H9 (cell line): ENCODE measurements at regions not wholly inside any gene's neighbourhood (a gene's known extent, or its start where the extent isn't known, plus 50 kb on each side); places are given as distances from the start of the nearest gene placed in this dataset.

Experiments used
- DNase-seq: peaks from one replicate; pipeline ENCODE4 v3.0.0-alpha.2; 2017
- H2AFZ ChIP-seq: one replicate; pipeline ENCODE4 v1.6.1; 2013; ENCODE audit warnings: mild to moderate bottlenecking, low read length, control low read depth, moderate library complexity
- H2AK5ac ChIP-seq: 2 replicates; pipeline ENCODE4 v1.6.1; 2013; ENCODE audit warnings: low read length, control low read depth, mixed read lengths; ENCODE audit not compliant: insufficient read length
- H2BK120ac ChIP-seq: one replicate; pipeline ENCODE4 v1.6.1; 2013; ENCODE audit warnings: low read depth, mild to moderate bottlenecking, low read length, control low read depth, inconsistent platforms; ENCODE audit not compliant: poor library complexity, severe bottlenecking
- H2BK12ac ChIP-seq: 2 replicates; pipeline ENCODE4 v1.6.1; 2013; ENCODE audit warnings: low read length, control low read depth, mixed read lengths, low read depth; ENCODE audit not compliant: insufficient read length
- H2BK15ac ChIP-seq: 2 replicates; pipeline ENCODE4 v1.6.1; 2013; ENCODE audit warnings: low read depth, low read length, control low read depth
- H2BK20ac ChIP-seq: one replicate; pipeline ENCODE4 v1.6.1; 2013; ENCODE audit warnings: low read depth, mild to moderate bottlenecking, low read length, control low read depth, inconsistent platforms; ENCODE audit not compliant: poor library complexity, severe bottlenecking
- H2BK5ac ChIP-seq: 2 replicates; pipeline ENCODE4 v1.6.1; 2013; ENCODE audit warnings: low read length, control low read depth, mixed read lengths; ENCODE audit not compliant: insufficient read length
- H3K14ac ChIP-seq: 2 replicates; pipeline ENCODE4 v1.6.1; 2013; ENCODE audit warnings: low read length, control low read depth; ENCODE audit not compliant: insufficient read depth
- H3K18ac ChIP-seq: 2 replicates; pipeline ENCODE4 v1.6.1; 2013; ENCODE audit warnings: low read depth, mild to moderate bottlenecking, mixed read lengths, low read length, control low read depth; ENCODE audit not compliant: insufficient read length
- H3K23ac ChIP-seq: 2 replicates; pipeline ENCODE4 v1.6.1; 2013; ENCODE audit warnings: low read length, control low read depth, mixed read lengths, low read depth; ENCODE audit not compliant: insufficient read length
- H3K23me2 ChIP-seq: 2 replicates; pipeline ENCODE4 v1.6.1; 2013; ENCODE audit warnings: low read depth, mild to moderate bottlenecking, mixed read lengths, low read length, control low read depth; ENCODE audit not compliant: insufficient read length, poor library complexity, severe bottlenecking
- H3K27ac ChIP-seq: 2 replicates; pipeline ENCODE4 v1.5.1; 2013; ENCODE audit warnings: low read length, control low read depth, mixed read lengths, low read depth; ENCODE audit not compliant: insufficient read length
- H3K27me3 ChIP-seq: 2 replicates; pipeline ENCODE4 v1.6.1; 2013; ENCODE audit warnings: low read length, control low read depth, inconsistent platforms; ENCODE audit not compliant: insufficient read depth
- H3K4ac ChIP-seq: 2 replicates; pipeline ENCODE4 v1.6.1; 2013; ENCODE audit warnings: low read depth, mild to moderate bottlenecking, control low read depth, inconsistent platforms, low read length, moderate library complexity
- H3K4me1 ChIP-seq: 2 replicates; pipeline ENCODE4 v1.6.1; 2013; ENCODE audit warnings: low read length, control low read depth, inconsistent platforms; ENCODE audit not compliant: insufficient read depth
- H3K4me2 ChIP-seq: 2 replicates; pipeline ENCODE4 v1.6.1; 2013; ENCODE audit warnings: low read length, control low read depth, mixed read lengths; ENCODE audit not compliant: insufficient read length, insufficient read depth
- H3K56ac ChIP-seq: 2 replicates; pipeline ENCODE4 v1.6.1; 2013; ENCODE audit warnings: low read depth, mild to moderate bottlenecking, mixed read lengths, low read length, control low read depth; ENCODE audit not compliant: insufficient read length
- H3K79me1 ChIP-seq: 2 replicates; pipeline ENCODE4 v1.6.1; 2013; ENCODE audit warnings: low read depth, mild to moderate bottlenecking, moderate library complexity, low read length, control low read depth, inconsistent platforms; ENCODE audit not compliant: insufficient read depth, poor library complexity, severe bottlenecking
- H3K79me2 ChIP-seq: 2 replicates; pipeline ENCODE4 v1.6.1; 2013; ENCODE audit warnings: low read length, control low read depth, inconsistent platforms; ENCODE audit not compliant: insufficient read depth
- H3K9ac ChIP-seq: 2 replicates; pipeline ENCODE4 v1.6.1; 2013; ENCODE audit warnings: low read length, control low read depth, mixed read lengths; ENCODE audit not compliant: insufficient read length; ENCODE audit errors: extremely low read depth
- H3K9me3 ChIP-seq: one replicate; pipeline ENCODE4 v1.6.1; 2013; ENCODE audit warnings: low read depth, low read length, inconsistent platforms; ENCODE audit not compliant: control insufficient read depth
- H3T11ph ChIP-seq: one replicate; pipeline ENCODE4 v1.6.1; 2013; ENCODE audit warnings: mild to moderate bottlenecking, low read length, control low read depth, inconsistent platforms
- H4K20me1 ChIP-seq: one replicate; pipeline ENCODE4 v1.6.1; 2013; ENCODE audit not compliant: control insufficient read depth, insufficient read length, insufficient read depth
- H4K5ac ChIP-seq: 2 replicates; pipeline ENCODE4 v1.6.1; 2013; ENCODE audit warnings: low read depth, mild to moderate bottlenecking, mixed read lengths, low read length, control low read depth; ENCODE audit not compliant: insufficient read length
- H4K8ac ChIP-seq: replicated peaks from 2 replicates; pipeline ENCODE4 v1.6.1; 2013; ENCODE audit warnings: low read length, control low read depth, mixed read lengths, low read depth; ENCODE audit not compliant: insufficient read length
- H4K91ac ChIP-seq: 2 replicates; pipeline ENCODE4 v1.6.1; 2013; ENCODE audit warnings: low read depth, mild to moderate bottlenecking, moderate library complexity, mixed read lengths, low read length, control low read depth; ENCODE audit not compliant: insufficient read length
- H3K27ac Mint-ChIP-seq, 3 experiments: 2 replicates in 2 of 3; 3 replicates in 1 of 3; pipeline ENCODE4 v1.8.0; 2020 to 2021; ENCODE audit warnings: mixed read lengths in 3 of 3, mild to moderate bottlenecking in 1 of 3, moderate library complexity in 1 of 3
- H3K27me3 Mint-ChIP-seq: 2 replicates; pipeline ENCODE4 v1.8.0; 2021; ENCODE audit warnings: low read depth, mild to moderate bottlenecking, moderate library complexity, mixed read lengths
- H3K36me3 Mint-ChIP-seq, 3 experiments: 2 replicates in 2 of 3; 3 replicates in 1 of 3; pipeline ENCODE4 v1.8.0; 2020 to 2021; ENCODE audit warnings: low read depth in 3 of 3, mixed read lengths in 3 of 3; ENCODE audit not compliant: insufficient read depth in 1 of 3
- H3K4me1 Mint-ChIP-seq, 2 experiments: 2 replicates each; pipeline ENCODE4 v1.8.0; 2020; ENCODE audit warnings: mixed read lengths in 2 of 2
- H3K4me3 Mint-ChIP-seq, 2 experiments: 2 replicates in 1 of 2; 3 replicates in 1 of 2; pipeline ENCODE4 v1.8.0; 2020 to 2021; ENCODE audit warnings: mild to moderate bottlenecking in 2 of 2, mixed read lengths in 2 of 2, moderate library complexity in 1 of 2
- H3K9me3 Mint-ChIP-seq, 2 experiments: 2 replicates in 1 of 2; 3 replicates in 1 of 2; pipeline ENCODE4 v1.8.0; 2020; ENCODE audit warnings: mild to moderate bottlenecking in 2 of 2, mixed read lengths in 2 of 2, moderate library complexity in 1 of 2
- WGBS: extraction: QIAGEN DNeasy Blood & Tissue Kit; methylation state at CpG from one replicate; pipeline ENCODE4 v1.1.7; 2013; ENCODE audit warnings: missing lambda C conversion rate, low lambda C conversion rate, mixed read lengths; ENCODE audit not compliant: insufficient read length; ENCODE audit errors: extremely low coverage; 5-methylcytosine and 5-hydroxymethylcytosine counted together
- TF ChIP-seq, protein P1 (sequence below): fragments of 200-600 bp; sonication (generic); conservative IDR thresholded peaks from 3 replicates; pipeline ENCODE4 v1.8.0; 2021; ENCODE audit warnings: antibody characterized with exemption, mild to moderate bottlenecking

DNA sequence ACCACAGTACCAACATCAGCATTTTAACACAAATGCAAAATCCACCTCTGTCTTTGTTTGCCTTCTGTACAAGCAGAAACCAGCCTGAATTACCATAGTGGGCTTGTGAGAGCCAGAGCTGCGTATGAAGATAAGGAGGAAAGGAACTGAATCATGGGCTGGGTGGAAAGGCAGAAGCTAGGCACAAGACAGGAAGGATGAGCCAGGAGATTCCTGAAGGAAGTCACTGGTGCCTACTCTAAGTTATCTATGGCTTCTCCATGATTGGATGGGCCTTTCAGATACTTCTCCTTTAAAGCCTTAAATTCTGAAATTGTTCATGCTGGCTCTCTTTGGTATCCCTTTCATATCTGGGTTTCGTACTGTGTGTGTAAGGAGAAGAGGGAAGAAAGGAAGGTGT lies 140.6 kb downstream of the LCA5 start:
- Histone ChIP-seq H3K56ac (no peak overlapping the region), H3K9me3 (no peaks in the 10 kb centered on the region), H2BK20ac (no peak overlapping the region), H3K4me1 (no peaks in the 10 kb centered on the region), H3K14ac (no peak overlapping the region), H4K8ac (no peak overlapping the region), H4K91ac (no peak overlapping the region), H2AK5ac (no peak overlapping the region), H3K79me2 (no peaks in the 10 kb centered on the region), H3K4ac (no peak overlapping the region), H3K23ac (no peak overlapping the region), H4K20me1 (no peaks in the 10 kb centered on the region), H2BK15ac (no peak overlapping the region), H2AFZ (no peak overlapping the region), H3K23me2 (no peaks in the 10 kb centered on the region), H3K18ac (no peak overlapping the region), H3K4me2 (no peak overlapping the region), H2BK120ac (no peak overlapping the region), H2BK12ac (no peak overlapping the region), H3T11ph (no peak overlapping the region), H3K79me1 (no peaks in the 10 kb centered on the region), H4K5ac (no peak overlapping the region), H2BK5ac (no peak overlapping the region), H3K27me3 (no peaks in the 10 kb centered on the region), H3K27ac (no peak overlapping the region), H3K9ac (no peak overlapping the region)
- Mint-ChIP-seq H3K4me1 (no peaks in the 10 kb centered on the region; a peak in 1 of 4 replicates), H3K27ac (no peak overlapping the region), H3K36me3 (0 out of 7 replicates have a peak, but pooled peaks cover 0 to 2% (median 0%) of the 10 kb centered on the region in 3 experiments), H3K27me3 (no peaks in the 10 kb centered on the region), H3K4me3 (no peak overlapping the region), H3K9me3 (peaks cover 0 to 5% of the 10 kb centered on the region in 2 experiments; a peak in 1 of 5 replicates)
- DNase-seq = no peak
- TF ChIP-seq, protein P1, sequence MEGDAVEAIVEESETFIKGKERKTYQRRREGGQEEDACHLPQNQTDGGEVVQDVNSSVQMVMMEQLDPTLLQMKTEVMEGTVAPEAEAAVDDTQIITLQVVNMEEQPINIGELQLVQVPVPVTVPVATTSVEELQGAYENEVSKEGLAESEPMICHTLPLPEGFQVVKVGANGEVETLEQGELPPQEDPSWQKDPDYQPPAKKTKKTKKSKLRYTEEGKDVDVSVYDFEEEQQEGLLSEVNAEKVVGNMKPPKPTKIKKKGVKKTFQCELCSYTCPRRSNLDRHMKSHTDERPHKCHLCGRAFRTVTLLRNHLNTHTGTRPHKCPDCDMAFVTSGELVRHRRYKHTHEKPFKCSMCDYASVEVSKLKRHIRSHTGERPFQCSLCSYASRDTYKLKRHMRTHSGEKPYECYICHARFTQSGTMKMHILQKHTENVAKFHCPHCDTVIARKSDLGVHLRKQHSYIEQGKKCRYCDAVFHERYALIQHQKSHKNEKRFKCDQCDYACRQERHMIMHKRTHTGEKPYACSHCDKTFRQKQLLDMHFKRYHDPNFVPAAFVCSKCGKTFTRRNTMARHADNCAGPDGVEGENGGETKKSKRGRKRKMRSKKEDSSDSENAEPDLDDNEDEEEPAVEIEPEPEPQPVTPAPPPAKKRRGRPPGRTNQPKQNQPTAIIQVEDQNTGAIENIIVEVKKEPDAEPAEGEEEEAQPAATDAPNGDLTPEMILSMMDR = no peak
- no CpG with 5 or more reads among the region's 2 CpGs for WGBS
